ENCODE measurements at regions not wholly inside any gene's neighbourhood (a gene's known extent, or its start where the extent isn't known, plus 50 kb on each side); places are given as distances from the start of the nearest gene placed in this dataset.

- Histone ChIP-seq H3K36me3 (ENCODE audit: low read depth) (no peaks in the 10 kb centered on the region), H3K9me3 (ENCODE audit: severe bottlenecking) (no peaks in the 10 kb centered on the region), H3K4me1 (ENCODE audit: insufficient read depth, poor library complexity, severe bottlenecking) (no peaks in the 10 kb centered on the region), H3K4me3 (ENCODE audit: severe bottlenecking) (no peak overlapping the region), H3K27ac (ENCODE audit: poor library complexity, severe bottlenecking) (no peak overlapping the region), H3K27me3 (ENCODE audit: insufficient read depth, poor library complexity, severe bottlenecking) (no peaks in the 10 kb centered on the region)
- no peak for DNase-seq (ENCODE audit: low spot score)
- no peak for ATAC-seq (ENCODE audit: low read depth)
- TF ChIP-seq, protein P1, sequence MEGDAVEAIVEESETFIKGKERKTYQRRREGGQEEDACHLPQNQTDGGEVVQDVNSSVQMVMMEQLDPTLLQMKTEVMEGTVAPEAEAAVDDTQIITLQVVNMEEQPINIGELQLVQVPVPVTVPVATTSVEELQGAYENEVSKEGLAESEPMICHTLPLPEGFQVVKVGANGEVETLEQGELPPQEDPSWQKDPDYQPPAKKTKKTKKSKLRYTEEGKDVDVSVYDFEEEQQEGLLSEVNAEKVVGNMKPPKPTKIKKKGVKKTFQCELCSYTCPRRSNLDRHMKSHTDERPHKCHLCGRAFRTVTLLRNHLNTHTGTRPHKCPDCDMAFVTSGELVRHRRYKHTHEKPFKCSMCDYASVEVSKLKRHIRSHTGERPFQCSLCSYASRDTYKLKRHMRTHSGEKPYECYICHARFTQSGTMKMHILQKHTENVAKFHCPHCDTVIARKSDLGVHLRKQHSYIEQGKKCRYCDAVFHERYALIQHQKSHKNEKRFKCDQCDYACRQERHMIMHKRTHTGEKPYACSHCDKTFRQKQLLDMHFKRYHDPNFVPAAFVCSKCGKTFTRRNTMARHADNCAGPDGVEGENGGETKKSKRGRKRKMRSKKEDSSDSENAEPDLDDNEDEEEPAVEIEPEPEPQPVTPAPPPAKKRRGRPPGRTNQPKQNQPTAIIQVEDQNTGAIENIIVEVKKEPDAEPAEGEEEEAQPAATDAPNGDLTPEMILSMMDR (IDR thresholded peaks at IDR 0.05; ENCODE audit: poor library complexity, severe bottlenecking): no peak
These were observed 63.0 kb upstream of the ZNF536 start for GRCh38 chr19:30309176-30309575.

- Histone ChIP-seq H3K36me3 (ENCODE audit: low read depth) (no peaks in the 10 kb centered on the region), H3K27ac (ENCODE audit: poor library complexity, severe bottlenecking) (no peak overlapping the region), H3K4me1 (ENCODE audit: insufficient read depth, poor library complexity, severe bottlenecking) (no peaks in the 10 kb centered on the region), H3K9me3 (ENCODE audit: severe bottlenecking) (no peaks in the 10 kb centered on the region), H3K27me3 (ENCODE audit: insufficient read depth, poor library complexity, severe bottlenecking) (no peaks in the 10 kb centered on the region), H3K4me3 (ENCODE audit: severe bottlenecking) (no peak overlapping the region)
- DNase-seq (ENCODE audit: low spot score) (no peak), ATAC-seq (ENCODE audit: low read depth) (no peak)
- TF ChIP-seq, protein P1 (IDR thresholded peaks at IDR 0.05; ENCODE audit: poor library complexity, severe bottlenecking): no peak
These were observed 62.1 kb upstream of the ZNF536 start for GRCh38 chr19:30309905-30310601.

DNA sequence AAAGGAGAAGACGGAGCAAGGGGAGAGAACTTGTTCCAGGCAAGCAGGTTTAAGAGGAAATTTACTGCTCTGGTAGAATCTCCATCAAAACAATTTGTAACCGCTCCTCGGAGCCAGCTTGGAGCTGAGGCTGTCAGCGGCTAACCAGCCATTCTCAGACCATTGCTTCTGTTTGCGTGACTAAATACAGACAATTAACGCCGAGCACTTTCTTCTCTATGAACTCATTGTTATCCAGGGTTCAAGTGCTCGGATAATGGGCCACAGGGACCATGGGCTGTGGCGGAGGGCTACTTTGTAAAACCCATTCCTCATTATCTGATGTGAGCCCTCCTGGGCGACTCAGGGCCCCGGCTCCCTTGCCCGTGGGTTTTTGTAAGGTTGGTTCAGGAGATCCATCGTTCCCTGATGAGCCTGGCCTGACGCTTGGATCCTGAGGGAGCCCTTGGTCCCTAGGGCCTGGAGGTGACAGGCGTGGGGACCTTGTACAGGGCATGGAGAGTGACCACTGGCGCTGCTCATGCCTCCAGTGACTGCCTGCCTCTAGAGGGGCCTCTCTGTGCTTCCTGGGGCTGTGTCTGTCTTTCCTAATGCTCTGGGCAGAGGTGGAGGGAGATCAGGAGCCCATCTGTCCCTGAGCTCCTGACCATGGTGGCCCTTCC is 61.5 kb upstream of the ZNF536 start:
- Histone ChIP-seq H3K4me3 (ENCODE audit: severe bottlenecking) (no peak overlapping the region), H3K9me3 (ENCODE audit: severe bottlenecking) (no peaks in the 10 kb centered on the region), H3K27ac (ENCODE audit: poor library complexity, severe bottlenecking) (no peak overlapping the region), H3K36me3 (ENCODE audit: low read depth) (no peaks in the 10 kb centered on the region), H3K27me3 (ENCODE audit: insufficient read depth, poor library complexity, severe bottlenecking) (no peaks in the 10 kb centered on the region), H3K4me1 (ENCODE audit: insufficient read depth, poor library complexity, severe bottlenecking) (no peaks in the 10 kb centered on the region)
- no peak for ATAC-seq (ENCODE audit: low read depth)
- DNase-seq (ENCODE audit: low spot score): no peak
- TF ChIP-seq, protein P1 (IDR thresholded peaks at IDR 0.05; ENCODE audit: poor library complexity, severe bottlenecking): no peak

DNA sequence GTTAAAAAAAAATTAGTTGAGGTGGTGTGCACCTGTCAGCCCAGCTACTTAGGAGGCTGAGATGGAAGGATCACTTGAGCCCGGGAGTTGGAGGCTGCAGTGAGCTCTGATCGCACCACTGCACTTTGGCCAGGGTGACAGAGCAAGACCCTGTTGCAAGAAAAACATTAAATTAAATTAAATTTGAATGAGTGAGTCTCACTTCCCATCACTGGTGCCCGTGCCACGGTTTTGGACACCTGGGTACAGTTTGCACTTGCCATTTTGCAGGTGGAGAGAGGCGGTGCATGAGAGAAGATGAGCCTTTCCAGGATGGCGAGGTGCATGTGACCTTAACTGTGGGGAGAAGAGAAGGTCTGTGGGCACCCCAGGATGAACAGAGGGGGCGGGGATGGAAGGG is 60.3 kb upstream of the ZNF536 start:
- no peak overlapping the region for H3K27ac ChIP-seq (ENCODE audit: poor library complexity, severe bottlenecking)
- ATAC-seq (ENCODE audit: low read depth): no peak
- TF ChIP-seq, protein P1 (IDR thresholded peaks at IDR 0.05; ENCODE audit: poor library complexity, severe bottlenecking): no peak
- no peaks in the 10 kb centered on the region for H3K4me1 ChIP-seq (ENCODE audit: insufficient read depth, poor library complexity, severe bottlenecking)
- no peaks in the 10 kb centered on the region for H3K27me3 ChIP-seq (ENCODE audit: insufficient read depth, poor library complexity, severe bottlenecking)
- DNase-seq (ENCODE audit: low spot score): no peak
- H3K4me3 ChIP-seq (ENCODE audit: severe bottlenecking): no peak overlapping the region
- no peaks in the 10 kb centered on the region for H3K9me3 ChIP-seq (ENCODE audit: severe bottlenecking)
- no peaks in the 10 kb centered on the region for H3K36me3 ChIP-seq (ENCODE audit: low read depth)

Measured in RWPE2 (cell line).